Activated CD8-positive, alpha-beta memory T cell treated with anti-CD3 and anti-CD28 coated beads, Interleukin-2, amount 50 U/mL, for 1 hour (primary cell): ENCODE measurements at regions not wholly inside any gene's neighbourhood (a gene's known extent, or its start where the extent isn't known, plus 50 kb on each side); places are given as distances from the start of the nearest gene placed in this dataset.
"Not testable (repeated sequence)": the region's sequence is repeated elsewhere in the genome, so short reads cannot be mapped to it uniquely, and the experiment has no call there.

Experiments used
- DNase-seq: peaks from one replicate; pipeline ENCODE4 v3.0.0-alpha.2; 2020; ENCODE audit errors: extremely low read depth

DNA sequence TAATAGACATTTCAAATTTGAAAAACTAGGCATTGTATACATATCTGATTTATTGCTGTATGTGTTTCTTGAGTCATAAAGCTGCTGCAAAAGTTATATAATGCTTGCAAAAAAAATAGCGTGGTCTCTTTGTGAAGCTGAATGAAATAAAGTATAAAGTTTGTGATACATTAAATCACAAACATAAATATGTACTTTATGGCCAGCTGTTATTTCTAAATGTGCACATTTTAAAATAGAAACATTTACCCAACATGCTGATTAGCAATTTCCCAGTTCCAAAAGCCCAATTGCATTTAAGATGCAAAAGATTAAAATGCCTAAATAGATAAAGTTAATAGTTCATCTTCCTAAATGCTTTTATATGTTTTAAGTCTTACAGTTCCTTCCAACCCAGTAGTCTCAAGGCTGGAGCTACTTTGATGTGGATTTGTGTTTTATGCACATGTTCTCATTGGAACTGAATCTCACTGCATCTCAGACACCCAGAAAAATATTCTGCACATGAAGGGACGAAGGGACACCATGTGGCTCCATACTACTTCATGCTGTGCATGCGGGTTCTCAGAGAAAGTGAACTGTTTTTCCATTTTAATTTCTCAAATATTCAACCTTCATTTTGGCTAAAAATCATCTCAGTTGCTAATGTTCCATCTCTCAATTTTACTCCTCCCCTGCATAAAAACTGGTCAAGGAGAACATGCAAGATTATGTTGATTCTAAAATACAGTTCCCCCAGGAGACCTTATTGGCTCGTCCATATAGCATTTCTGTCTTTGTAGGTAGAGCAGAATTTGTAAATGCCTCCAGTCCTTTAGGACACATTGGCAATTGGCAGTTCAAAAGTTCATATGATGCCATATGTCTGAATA is 304.6 kb downstream of the MTX2 start:
- no peak for DNase-seq

DNA sequence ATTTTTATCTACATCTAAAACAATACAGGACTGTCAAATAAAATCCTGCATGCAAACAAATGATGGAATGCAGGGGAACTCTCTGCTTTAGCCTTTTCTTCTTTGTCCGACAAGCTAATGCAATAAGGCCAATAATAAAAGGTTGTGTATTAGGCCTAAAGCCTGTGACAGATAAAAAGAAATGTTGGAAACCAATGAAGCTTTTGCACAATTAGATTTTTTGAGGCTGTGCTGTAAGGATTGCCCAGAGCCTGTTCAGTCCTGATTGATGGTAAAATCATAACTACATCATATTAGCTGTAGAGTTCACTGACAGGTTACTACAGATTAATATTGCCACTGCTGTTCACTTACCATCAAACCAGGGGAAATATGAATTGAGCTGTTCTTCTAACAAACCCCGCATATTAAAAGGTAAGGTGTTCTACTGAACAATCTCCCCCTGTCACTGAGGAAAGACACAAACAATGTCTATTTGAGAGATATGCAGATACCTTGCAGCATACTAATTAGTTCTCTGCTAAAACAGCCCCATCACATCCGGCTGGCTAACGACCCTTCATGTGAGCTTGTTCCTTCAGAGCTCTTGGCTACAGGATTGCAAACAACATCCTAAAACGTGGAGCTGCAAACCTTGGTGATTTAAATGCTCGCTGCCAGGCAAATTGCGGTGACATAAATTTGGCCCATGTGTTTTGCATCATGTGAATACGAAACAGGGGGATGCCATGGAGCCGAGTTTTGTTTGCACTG is 305.4 kb downstream of the MTX2 start:
- DNase-seq, result no peak

DNA sequence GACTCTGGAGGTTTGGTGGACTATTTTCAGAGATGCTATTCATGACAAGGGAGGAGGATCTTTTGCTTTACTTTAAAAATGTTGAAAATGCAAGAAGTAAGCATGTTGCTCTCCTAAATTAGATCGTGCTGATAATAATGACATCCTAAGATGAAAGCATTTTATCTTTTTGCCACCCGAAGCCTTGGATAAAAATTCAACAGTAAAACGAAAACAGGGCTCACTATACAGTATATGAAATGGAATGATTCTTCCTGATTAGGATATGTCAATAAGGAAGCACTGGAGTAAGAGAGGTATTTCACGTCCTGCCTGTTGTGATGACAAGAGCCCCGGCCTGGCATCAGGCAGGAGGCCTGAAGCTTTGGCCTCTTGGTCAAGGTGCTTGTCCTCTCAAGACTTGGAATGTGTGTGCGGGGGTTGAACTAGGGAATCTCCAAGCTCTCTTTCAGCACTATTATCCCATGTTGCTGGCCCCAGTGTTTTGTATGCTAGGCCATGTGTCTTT is 306.0 kb downstream of the MTX2 start:
- no peak for DNase-seq

DNA sequence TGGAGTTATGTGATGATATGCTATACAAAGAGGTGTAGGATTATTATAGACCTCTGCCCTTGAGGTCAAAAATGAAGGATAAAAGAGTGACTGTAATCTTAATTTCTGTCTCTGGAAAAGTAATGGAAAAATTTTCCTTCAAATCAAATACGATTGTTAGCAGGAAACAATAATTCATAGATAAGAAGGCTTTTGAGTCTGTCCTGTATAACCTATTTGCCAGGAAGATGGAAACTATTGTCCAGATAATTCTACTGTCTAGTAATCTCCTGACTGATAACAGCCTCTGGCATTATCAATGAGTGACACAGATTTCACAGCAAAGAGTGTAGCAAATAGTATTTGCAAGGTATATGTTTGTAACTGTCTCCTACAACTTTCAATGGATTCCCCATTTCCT is 307.8 kb downstream of the MTX2 start:
- DNase-seq, result no peak

DNA sequence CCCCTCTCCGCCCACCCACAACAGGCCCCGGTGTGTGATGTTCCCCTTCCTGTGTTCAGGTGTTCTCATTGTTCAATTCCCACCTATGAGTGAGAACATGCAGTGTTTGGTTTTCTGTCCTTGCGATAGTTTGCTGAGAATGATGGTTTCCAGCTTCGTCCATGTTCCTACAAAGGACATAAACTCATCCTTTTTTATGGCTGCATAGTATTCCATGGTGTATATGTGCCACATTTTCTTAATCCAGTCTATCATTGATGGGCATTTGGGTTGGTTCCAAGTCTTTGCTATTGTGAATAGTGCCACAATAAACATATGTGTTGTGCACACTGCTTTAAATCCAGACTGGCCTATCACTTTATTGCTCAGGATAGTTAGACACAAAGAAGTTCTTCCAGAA is 309.1 kb downstream of the MTX2 start:
- not testable (repeated sequence) for DNase-seq

DNA sequence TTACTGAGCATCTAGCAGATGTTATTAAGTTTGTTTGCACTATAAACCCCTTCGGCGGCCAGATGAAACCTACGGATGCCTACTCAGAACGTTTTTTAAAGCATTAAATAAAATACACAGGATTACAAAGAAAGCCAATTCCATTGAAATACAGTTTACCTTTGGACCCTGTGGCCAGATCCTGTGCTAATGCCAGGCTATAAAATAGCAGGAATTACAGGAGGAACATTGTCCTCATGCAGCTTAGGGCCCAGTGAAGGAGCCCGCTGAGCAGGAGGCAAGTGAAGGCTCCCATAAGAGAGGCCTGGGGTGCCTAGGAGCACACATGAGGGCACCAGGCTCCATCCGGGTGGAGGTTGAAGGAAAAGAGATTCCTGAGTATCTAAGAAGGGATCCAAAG is 310.4 kb downstream of the MTX2 start:
- no peak for DNase-seq

DNA sequence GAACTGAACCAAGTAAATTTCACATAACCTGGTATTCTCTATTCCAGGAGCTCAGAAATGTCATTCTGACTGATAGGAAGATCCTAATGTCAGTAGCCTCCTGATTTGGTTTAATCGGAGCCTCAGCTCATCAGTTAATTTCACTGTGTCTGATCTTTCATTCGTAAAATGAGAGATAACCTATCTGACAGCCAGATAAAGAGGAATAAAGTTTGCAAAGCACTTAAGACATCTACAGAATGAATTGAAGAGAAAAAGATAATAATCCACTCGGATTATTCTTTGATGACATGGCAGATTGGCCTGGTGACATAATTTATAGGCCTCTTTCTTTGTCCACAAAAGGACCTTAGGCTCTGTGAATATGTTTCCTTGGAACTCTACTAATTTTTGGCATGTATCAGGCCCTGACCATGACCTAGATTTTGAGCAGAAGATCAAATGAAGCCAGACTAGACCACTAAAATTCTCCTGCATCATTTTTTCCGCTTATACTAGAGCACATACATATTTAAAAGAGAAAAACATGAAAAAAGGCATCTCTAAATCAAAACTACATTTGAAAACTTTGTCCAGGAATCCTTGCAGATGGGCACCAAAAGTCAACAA is 312.4 kb downstream of the MTX2 start:
- DNase-seq, result no peak

DNA sequence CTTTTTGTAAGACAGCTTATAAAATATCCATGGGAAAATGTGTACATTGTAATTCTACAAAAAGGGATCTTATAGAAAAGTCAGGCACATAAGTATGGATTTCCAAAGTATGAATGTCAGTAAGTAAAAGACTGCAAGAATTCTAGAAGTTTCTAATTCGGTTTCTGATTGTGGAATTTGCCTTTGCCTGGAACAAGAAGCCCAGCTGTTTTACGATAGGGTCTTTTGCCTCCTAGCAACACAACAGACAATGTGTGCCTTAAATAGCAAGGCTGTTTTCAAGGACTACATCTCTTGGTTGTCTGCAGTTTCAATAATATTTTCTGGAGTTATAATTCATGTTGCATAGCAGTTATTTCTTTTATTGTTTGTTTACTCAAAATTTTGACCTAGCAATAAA is 312.9 kb downstream of the MTX2 start:
- DNase-seq, result no peak

DNA sequence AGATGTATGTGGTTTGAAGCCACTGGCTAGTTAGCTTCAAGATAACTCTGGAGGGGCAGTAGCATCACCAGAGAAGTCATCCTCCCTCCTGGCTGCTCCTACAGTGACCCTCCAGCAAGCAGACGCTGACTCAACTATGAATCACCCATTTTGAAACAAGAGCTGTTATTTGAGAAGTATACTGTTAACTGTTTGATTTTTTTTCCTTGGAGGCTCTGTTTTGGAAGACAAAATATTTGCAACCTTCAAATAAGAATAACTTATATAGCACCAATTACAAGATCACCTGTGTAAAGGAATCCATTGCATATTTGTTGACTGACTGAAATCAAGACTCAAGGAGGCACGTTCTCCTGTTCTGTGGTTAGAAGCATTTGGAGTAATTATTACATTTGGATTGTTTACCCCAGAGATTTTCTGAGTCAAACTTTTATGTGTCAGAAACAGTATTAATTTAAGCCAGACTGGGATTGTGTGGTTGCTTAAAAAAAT is 313.8 kb downstream of the MTX2 start:
- no peak for DNase-seq

DNA sequence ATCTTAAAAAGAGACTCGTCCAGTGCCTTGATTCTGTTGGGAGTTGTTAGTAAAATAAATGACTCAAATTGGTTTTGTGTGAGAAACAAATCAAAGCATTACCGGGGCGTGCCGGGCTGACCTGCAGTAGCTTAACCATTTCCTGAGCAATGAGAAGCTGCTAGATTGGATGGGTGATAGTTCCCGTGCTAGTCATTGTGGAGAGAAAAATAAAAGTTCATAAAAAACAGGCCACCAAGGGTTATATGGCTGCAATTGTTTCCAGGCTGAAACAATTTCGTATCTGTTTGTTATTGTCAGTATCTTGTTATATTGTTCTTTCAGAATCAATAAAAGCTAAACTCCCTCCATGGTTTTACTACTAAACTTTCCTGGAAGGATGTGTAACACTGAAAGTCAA is 314.4 kb downstream of the MTX2 start:
- DNase-seq, result no peak

DNA sequence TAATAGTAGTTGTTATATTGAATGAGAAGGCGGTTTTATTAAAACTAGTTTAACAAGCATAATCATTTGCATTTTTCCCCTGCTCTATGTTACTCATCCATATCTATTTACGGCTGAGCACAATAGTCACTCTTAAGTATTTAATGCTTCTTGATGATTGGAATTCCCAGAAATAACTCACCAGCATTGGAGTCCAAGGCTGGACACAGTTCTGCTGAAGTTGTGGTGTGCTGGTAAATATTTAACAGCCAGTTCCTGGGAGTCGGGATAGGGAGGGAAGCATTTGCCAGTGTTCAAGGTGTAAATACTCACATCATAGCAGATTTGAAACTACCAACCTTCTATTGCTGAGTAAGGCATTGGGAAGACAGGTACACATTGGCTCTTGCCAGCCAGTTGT is 315.1 kb downstream of the MTX2 start:
- DNase-seq, result no peak

DNA sequence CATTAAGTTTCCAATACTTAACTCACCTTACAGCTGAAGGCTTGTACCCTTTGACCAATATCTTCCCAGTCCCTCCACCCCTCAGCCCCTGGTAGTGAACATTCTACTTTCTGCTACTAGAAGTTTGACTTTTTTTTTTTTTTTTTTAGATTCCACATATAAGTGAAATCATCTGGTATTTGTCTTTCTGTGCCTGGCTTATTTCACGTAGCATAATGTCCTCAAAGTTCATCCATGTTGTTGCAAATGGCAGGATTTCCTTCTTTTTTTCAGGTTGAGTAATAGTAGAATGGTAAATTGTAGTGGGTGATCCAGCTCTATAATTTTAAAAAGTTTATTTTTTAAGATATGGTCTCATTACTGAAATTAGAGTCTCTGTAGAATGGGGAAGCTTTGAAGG is 316.0 kb downstream of the MTX2 start:
- DNase-seq, result no peak

DNA sequence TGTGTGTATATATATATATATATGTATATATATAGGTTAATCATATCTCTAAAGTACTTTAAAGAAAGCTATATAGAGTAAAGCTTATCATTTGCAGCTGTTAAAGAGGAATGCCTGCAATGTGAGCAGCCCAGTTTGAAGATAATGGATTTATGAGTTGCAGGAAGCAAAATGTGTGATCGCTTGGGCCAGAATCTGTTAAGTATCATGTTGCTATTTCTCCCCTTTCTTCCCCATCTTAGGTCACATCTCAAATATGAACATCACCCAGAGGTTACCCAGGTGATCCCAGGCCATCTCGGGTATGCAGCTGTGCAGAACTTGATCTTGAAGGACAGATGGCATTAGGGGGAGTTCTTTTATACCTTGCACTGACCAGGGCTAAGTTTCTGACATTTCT is 316.5 kb downstream of the MTX2 start:
- DNase-seq, result no peak

DNA sequence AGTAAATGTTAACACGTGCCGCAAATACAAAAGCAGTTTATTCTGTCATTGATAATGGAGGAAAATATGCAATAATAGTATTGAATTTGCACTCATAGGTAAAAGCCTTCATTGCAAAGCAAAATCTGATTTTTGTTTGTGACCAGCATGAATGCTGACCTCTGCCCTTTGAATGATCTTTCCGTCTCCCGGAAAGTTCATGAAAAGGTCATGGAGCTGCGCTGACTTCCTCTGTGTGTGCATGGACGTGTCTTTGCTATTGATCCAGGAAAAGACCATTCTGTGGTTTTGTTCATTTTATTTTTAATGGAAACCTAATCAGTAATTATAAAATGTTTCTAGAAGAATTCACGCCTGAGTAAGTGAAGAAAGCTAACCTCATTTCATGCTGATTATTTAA is 320.0 kb downstream of the MTX2 start:
- no peak for DNase-seq

DNA sequence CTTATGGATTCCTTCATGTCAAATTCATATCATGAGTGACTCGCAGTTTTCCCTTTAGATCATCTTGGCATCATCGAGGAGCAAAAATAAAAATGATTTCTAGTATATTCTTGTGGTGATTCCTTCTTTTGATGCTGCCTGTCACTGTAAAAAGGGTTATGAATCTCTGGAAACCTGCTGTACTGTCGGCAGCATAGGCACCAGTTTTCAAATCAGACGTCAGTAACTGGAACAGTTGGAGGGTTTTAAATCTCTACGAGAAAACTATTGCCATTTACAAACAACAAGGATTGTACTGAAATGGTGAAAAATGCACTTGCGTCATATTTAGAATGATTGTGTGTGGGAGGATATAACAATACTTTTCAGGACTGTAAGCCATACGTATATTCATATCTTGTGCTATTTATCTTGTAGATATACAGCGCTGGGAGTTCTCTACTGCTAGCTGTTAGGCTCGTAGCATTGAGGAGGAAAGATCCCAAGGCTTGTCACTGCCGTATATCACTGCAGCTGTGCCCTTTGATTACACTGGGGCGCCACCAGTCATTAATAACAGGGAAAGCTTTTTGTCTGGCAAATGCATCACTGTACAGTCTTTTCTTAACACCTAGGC is 320.7 kb downstream of the MTX2 start:
- no peak for DNase-seq

DNA sequence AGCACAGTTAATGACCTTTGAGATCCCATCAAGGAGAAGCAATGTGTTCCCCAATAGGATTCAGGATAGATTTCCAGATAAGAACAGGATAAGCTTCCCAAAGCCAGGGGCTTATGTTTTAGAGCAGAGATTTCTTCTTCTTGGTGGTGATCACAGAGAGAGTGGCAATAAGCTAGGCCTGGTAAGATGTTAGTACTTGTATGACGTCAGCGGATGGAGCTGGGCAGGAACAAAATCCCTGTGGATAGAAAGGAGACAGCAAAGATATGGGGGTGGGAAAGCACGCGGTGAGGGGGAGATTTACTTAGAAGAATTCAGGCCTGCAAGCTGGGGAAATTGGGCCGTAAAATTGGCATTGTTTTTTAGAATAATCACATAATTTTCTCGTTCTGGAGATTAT is 323.0 kb downstream of the MTX2 start:
- DNase-seq, result no peak

DNA sequence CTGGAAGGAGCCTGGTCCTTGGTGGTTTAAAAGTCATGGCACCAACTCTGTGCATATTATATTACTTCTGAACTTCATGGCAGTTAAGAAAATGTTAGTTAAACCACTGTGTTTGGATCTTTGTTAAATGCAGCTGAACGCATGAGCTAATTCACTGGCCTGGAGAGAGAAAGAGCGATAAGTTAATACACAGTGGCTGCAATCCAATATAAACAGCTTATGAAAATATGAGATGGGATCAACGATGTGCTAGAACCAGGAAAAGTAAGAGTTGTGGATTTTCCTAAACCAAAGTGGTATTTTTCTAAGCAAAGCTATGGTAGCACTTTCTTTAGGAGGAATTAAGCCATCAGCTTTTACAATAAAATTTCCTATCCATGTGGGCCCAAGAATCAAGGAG is 326.7 kb downstream of the MTX2 start:
- DNase-seq, result no peak

DNA sequence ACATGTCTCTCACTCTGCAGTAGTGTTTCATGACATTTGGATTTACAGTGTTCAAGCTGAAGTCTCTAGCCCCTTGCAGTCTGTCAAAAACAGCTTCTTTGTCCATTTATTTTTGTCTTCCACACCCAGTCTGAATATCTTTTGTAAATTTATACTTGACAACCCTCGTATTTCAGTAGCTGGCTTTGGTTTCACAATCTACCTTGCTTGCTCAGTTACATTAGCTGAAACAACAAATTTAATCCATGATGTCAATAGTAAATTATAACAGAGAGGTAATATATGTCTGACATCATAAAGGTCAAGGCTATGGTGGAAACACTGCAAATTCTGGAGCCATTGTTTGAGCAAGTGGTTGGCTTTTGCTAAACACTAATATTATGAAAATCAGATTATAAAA is 328.7 kb downstream of the MTX2 start:
- DNase-seq, result no peak

DNA sequence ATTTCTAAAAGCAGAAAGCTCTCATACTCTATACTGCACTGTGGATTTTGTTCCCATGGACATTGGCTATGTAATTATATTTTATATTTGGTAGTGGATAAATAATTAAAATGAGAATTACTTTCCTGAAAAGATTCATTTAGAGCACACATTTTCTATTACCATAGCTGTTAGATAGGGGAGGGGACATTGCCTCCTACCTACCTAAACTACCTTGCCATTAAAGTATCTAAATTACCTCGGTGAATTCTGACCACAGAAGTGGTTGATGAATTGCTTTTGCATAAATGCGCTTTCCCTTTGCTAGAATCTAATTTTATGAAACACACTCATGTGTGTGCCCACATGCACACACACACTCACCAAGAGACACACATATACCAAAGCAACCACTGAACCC is 329.1 kb downstream of the MTX2 start:
- no peak for DNase-seq

DNA sequence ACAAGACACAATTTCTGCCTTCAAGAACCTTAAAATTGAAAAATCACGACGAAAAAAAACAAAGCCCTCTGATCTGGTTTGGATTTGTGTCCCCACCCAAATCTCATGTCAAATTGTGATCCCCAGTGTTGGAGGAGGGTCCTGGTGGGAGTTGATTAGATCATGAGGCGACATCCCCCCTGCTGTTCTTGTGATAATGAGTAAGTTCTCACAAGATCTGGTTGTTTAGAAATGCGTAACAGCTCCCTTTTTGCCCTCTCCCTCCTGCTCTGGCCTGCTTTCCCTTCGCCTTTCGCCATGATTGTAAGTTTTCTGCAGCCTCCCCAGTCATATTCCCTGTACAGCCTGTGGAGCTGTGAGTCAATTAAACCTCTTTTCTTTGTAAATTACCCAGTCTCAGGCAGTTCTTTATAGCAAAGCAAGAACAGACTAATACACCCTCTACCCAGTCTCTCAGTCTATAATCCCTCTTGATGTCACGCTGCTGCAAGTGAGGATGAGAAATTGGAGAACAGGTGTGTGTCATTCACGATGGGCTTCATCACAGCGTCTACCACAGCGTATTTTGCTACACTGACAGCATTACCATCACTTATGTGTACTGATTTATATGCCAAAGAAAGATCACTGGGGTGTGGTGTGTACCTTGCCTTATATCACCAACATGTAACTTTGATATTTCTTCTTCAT is 330.7 kb downstream of the MTX2 start:
- DNase-seq, result no peak

DNA sequence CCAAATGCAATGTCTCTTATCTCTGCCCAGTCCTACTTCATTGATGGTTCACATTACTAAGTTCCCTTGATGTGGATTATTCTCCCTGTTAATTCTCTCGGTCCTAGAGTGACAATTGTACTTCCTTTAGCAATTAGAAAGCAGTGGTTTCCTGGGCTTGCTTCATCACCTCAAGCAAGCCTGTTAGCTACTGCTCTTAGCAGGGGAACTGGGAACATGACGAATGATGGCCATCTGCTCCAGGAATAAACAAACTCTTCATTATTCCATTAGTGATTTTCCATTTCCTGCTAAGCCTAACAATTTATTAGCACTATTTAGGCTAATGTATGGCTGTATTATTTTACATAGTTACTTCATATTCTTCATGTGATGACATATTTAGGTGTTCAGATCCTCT is 331.8 kb downstream of the MTX2 start:
- no peak for DNase-seq

DNA sequence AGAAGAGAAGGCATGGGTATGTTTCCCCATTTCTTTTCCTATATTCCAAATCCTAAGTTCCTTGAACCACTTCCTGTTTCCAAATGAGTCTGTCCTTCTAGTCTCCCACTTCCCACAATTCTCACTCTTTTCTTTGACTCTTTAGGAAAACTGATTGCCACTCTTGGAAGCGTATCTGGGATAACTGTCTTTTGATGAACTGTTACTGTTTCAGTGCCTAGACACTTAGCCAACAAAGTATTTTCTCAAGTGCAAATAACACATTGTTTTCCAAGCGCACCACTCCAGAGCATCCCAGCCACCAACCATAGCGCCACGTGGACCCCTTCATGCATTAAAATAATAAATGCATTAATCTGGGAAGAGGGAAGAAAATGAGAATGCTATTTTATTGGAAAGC is 342.8 kb downstream of the MTX2 start:
- no peak for DNase-seq
